Astrocyte (in vitro differentiated cells and primary cell): ENCODE measurements at regions not wholly inside any gene's neighbourhood (a gene's known extent, or its start where the extent isn't known, plus 50 kb on each side); places are given as distances from the start of the nearest gene placed in this dataset.

ENCODE experiments used
- CTCF ChIP-seq: IDR thresholded peaks from 2 replicates; pipeline ENCODE4 v1.5.1; 2011; ENCODE audit warnings: low read depth, mild to moderate bottlenecking, inconsistent platforms, low read length, moderate library complexity; ENCODE audit not compliant: insufficient read depth
- EZH2 ChIP-seq: IDR thresholded peaks from 2 replicates; pipeline ENCODE4 v1.6.1; 2012; ENCODE audit warnings: mild to moderate bottlenecking, low read length, inconsistent platforms; ENCODE audit not compliant: insufficient read depth

- TF ChIP-seq CTCF (no peak), EZH2 (no peak)
Measured at GRCh38 chr4:24742335-24742734, 53.0 kb upstream of the SOD3 start.
